Ovary (tissue), 3 donors: ENCODE measurements at regions not wholly inside any gene's neighbourhood (a gene's known extent, or its start where the extent isn't known, plus 50 kb on each side); places are given as distances from the start of the nearest gene placed in this dataset.

Source experiments
- POLR2A ChIP-seq: fragments of 450-650 bp; IDR thresholded peaks from one replicate; pipeline ENCODE4 v1.6.1; 2017; ENCODE audit warnings: antibody characterized with exemption, mild to moderate bottlenecking, moderate library complexity
- TF ChIP-seq, protein P1 (sequence below), 3 donors: fragments of 450-650 bp in 2 of 3; fragments of 200-600 bp in 1 of 3; IDR thresholded peaks; one replicate each; pipeline versions ENCODE4 v1.5.1 to v1.8.0; 2016 to 2022; ENCODE audit warnings: antibody characterized with exemption in 3 of 3, mild to moderate bottlenecking in 1 of 3
- donor health status: DM: no; HTN: no; CAD: no.

DNA sequence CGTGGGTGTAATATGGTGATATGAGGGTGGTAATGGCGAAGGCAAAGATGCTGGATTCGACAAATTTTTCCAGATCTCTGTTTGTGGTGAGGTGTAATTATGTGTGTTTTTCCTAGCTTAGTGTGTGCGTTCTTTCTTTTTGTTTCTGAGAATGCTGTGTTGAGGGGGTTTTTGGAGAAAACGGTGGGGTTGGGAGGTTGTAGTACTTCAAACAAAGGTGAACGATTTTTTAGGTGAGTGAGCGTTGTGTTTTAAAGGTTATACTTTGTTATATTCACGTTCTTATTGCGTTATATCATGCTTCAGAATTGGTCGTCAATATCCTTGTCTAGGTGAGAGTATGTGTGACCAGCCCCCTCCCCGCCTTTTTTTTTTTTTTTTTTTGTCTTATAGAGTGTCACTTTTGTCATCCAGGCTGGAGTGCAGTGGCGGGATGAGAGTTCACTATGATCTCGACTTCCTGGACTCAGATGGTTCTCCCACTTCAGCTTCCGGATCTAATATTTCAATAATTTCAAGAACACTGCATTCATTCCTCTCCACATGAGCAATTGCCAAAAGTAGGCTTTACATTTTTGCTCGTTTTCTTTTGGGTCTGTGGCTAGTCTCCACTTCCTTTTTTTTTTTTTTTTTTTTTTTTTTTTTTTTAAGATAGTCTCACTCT lies 82.2 kb upstream of the RNU2-1 start:
- TF ChIP-seq, protein P1, sequence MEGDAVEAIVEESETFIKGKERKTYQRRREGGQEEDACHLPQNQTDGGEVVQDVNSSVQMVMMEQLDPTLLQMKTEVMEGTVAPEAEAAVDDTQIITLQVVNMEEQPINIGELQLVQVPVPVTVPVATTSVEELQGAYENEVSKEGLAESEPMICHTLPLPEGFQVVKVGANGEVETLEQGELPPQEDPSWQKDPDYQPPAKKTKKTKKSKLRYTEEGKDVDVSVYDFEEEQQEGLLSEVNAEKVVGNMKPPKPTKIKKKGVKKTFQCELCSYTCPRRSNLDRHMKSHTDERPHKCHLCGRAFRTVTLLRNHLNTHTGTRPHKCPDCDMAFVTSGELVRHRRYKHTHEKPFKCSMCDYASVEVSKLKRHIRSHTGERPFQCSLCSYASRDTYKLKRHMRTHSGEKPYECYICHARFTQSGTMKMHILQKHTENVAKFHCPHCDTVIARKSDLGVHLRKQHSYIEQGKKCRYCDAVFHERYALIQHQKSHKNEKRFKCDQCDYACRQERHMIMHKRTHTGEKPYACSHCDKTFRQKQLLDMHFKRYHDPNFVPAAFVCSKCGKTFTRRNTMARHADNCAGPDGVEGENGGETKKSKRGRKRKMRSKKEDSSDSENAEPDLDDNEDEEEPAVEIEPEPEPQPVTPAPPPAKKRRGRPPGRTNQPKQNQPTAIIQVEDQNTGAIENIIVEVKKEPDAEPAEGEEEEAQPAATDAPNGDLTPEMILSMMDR (IDR thresholded peaks at IDR 0.05): no peak
- TF ChIP-seq POLR2A: no peak
